Limb (tissue), 2 donors: ENCODE measurements at regions not wholly inside any gene's neighbourhood (a gene's known extent, or its start where the extent isn't known, plus 50 kb on each side); places are given as distances from the start of the nearest gene placed in this dataset.
A peak's percentile ranks its signal among the peaks of the same experiment; 100 is the strongest.
"Not testable (repeated sequence)": the region's sequence is repeated elsewhere in the genome, so short reads cannot be mapped to it uniquely, and the experiment has no call there.

Experiments
- DNase-seq, 2 donors: peaks; one replicate each; pipeline ENCODE4 v3.0.0-alpha.2; 2016; ENCODE audit errors: extremely low spot score in 2 of 2

GRCh38 chr2:150859162-150859561 is 371.7 kb upstream of the RND3 start:
- DNase-seq: no peak

- DNase-seq: no peak
These were observed 370.9 kb upstream of the RND3 start for GRCh38 chr2:150858382-150858781.

GRCh38 chr2:150856596-150857281 is 369.3 kb upstream of the RND3 start:
- no peak for DNase-seq

- no peak for DNase-seq
These were observed 365.8 kb upstream of the RND3 start for GRCh38 chr2:150853263-150853662.

GRCh38 chr2:150850641-150851040 is 363.2 kb upstream of the RND3 start:
- no peak for DNase-seq

GRCh38 chr2:150847578-150847977 is 360.1 kb upstream of the RND3 start:
- no peak for DNase-seq

- no peak for DNase-seq
These were observed 359.2 kb upstream of the RND3 start for GRCh38 chr2:150846691-150847090.

GRCh38 chr2:150832686-150833085 is 345.2 kb upstream of the RND3 start:
- DNase-seq: no peak

- no peak for DNase-seq
These were observed 336.7 kb upstream of the RND3 start for GRCh38 chr2:150824118-150824517.

GRCh38 chr2:150817422-150817821 is 330.0 kb upstream of the RND3 start:
- no peak for DNase-seq

GRCh38 chr2:150812664-150813367 is 325.3 kb upstream of the RND3 start:
- no peak for DNase-seq

GRCh38 chr2:150812066-150812465 is 324.6 kb upstream of the RND3 start:
- DNase-seq: peak in 1 of 2 donors; percentile 54

- DNase-seq: peak in 1 of 2 donors; percentile 79
These were observed 323.9 kb upstream of the RND3 start for GRCh38 chr2:150811259-150811855.

GRCh38 chr2:150809103-150809502 is 321.6 kb upstream of the RND3 start:
- no peak for DNase-seq

GRCh38 chr2:150806336-150806735 is 318.9 kb upstream of the RND3 start:
- no peak for DNase-seq

- no peak for DNase-seq
These were observed 316.4 kb upstream of the RND3 start for GRCh38 chr2:150803689-150804398.

- no peak for DNase-seq
These were observed 315.2 kb upstream of the RND3 start for GRCh38 chr2:150802635-150803034.

GRCh38 chr2:150796236-150796635 is 308.8 kb upstream of the RND3 start:
- not testable (repeated sequence) for DNase-seq

- DNase-seq: no peak
These were observed 305.4 kb upstream of the RND3 start for GRCh38 chr2:150792780-150793300.

- DNase-seq: no peak
These were observed 304.1 kb upstream of the RND3 start for GRCh38 chr2:150791567-150791966.

- no peak for DNase-seq
These were observed 302.0 kb upstream of the RND3 start for GRCh38 chr2:150789376-150789905.
